Natural killer cell (primary cell): ENCODE measurements at regions not wholly inside any gene's neighbourhood (a gene's known extent, or its start where the extent isn't known, plus 50 kb on each side); places are given as distances from the start of the nearest gene placed in this dataset.

ENCODE experiments used
- ATAC-seq, 3 donors: fragments of 150-1000 bp in 2 of 3; fragments of 200-7000 bp in 1 of 3; cut with Tn5 transposase; 1 replicate in 1 of 3; 2 replicates in 2 of 3; pipeline ENCODE4 v1.10.0; 2021; ENCODE audit warnings: mild to moderate bottlenecking in 2 of 3, moderate library complexity in 2 of 3
- DNase-seq, 2 donors: peaks; one replicate each; pipeline versions ENCODE4 v3.0.0 to v3.0.0-alpha.2; 2013 to 2021; ENCODE audit warnings: mixed read lengths in 1 of 2
- H3K27ac ChIP-seq: one replicate; pipeline ENCODE4 v1.5.1; 2013; ENCODE audit warnings: mild to moderate bottlenecking, low read length
- H3K27me3 ChIP-seq: one replicate; pipeline ENCODE4 v1.6.1; 2013; ENCODE audit warnings: low read length; ENCODE audit not compliant: control insufficient read depth, insufficient read depth
- H3K36me3 ChIP-seq: one replicate; pipeline ENCODE4 v1.6.1; 2013; ENCODE audit warnings: low read length; ENCODE audit not compliant: control insufficient read depth, insufficient read depth
- H3K4me1 ChIP-seq: one replicate; pipeline ENCODE4 v1.6.1; 2013; ENCODE audit warnings: low read length; ENCODE audit not compliant: control insufficient read depth, insufficient read depth
- H3K4me3 ChIP-seq: one replicate; pipeline ENCODE4 v1.5.1; 2013; ENCODE audit warnings: low read length
- H3K9me3 ChIP-seq: one replicate; pipeline ENCODE4 v1.6.1; 2013; ENCODE audit warnings: low read length; ENCODE audit not compliant: control insufficient read depth, insufficient read depth
- H3K27ac Mint-ChIP-seq, 2 donors: one replicate each; pipeline ENCODE4 v1.8.0; 2022; ENCODE audit warnings: mild to moderate bottlenecking in 2 of 2, mixed read lengths in 2 of 2, moderate library complexity in 1 of 2
- H3K27me3 Mint-ChIP-seq, 2 donors: one replicate each; pipeline ENCODE4 v1.8.0; 2022; ENCODE audit warnings: low read depth in 2 of 2, mixed read lengths in 2 of 2
- H3K36me3 Mint-ChIP-seq: one replicate; pipeline ENCODE4 v1.8.0; 2022; ENCODE audit warnings: mixed read lengths
- H3K4me1 Mint-ChIP-seq, 2 donors: one replicate each; pipeline ENCODE4 v1.8.0; 2022; ENCODE audit warnings: mixed read lengths in 2 of 2
- H3K4me3 Mint-ChIP-seq: one replicate; pipeline ENCODE4 v1.8.0; 2022; ENCODE audit warnings: mild to moderate bottlenecking, moderate library complexity, mixed read lengths
- H3K9me3 Mint-ChIP-seq, 2 donors: one replicate each; pipeline ENCODE4 v1.8.0; 2022; ENCODE audit warnings: mixed read lengths in 2 of 2
- WGBS: methylation state at CpG from one replicate; pipeline ENCODE4 v1.1.7; 2013; ENCODE audit warnings: missing lambda C conversion rate; ENCODE audit not compliant: insufficient coverage; 5-methylcytosine and 5-hydroxymethylcytosine counted together
- intact Hi-C: fragments of 100-400 bp; cut with micrococcal nuclease; formaldehyde crosslinking; loops from one replicate; pipeline ENCODE4 v1.14.2; 2022
- TF ChIP-seq, protein P1 (sequence below): fragments of 200-600 bp; IDR thresholded peaks from one replicate; pipeline ENCODE4 v1.8.0; 2022; ENCODE audit warnings: antibody characterized with exemption

GRCh38 chr5:60521376-60522291, 178.3 kb downstream of the DEPDC1B start:
- H3K27ac ChIP-seq = peak overlapping the region; percentile 19
- no peaks in the 10 kb centered on the region for H3K9me3 ChIP-seq
- Mint-ChIP-seq H3K9me3 (peaks cover 0 to 3% of the 10 kb centered on the region in 2 donors), H3K27me3 (peaks cover 2 to 4% of the 10 kb centered on the region in 2 donors), H3K4me3 (no peak overlapping the region), H3K4me1 (no peaks in the 10 kb centered on the region), H3K36me3 (no peaks in the 10 kb centered on the region), H3K27ac (no peak overlapping the region)
- ATAC-seq (no peak), DNase-seq (no peak)
- intact Hi-C loops = no loop called here
- H3K4me1 ChIP-seq = peaks cover 4% of the 10 kb centered on the region
- H3K36me3 ChIP-seq = no peaks in the 10 kb centered on the region
- 45% methylated on average over 4 of the region's 5 CpGs for WGBS
- TF ChIP-seq, protein P1, sequence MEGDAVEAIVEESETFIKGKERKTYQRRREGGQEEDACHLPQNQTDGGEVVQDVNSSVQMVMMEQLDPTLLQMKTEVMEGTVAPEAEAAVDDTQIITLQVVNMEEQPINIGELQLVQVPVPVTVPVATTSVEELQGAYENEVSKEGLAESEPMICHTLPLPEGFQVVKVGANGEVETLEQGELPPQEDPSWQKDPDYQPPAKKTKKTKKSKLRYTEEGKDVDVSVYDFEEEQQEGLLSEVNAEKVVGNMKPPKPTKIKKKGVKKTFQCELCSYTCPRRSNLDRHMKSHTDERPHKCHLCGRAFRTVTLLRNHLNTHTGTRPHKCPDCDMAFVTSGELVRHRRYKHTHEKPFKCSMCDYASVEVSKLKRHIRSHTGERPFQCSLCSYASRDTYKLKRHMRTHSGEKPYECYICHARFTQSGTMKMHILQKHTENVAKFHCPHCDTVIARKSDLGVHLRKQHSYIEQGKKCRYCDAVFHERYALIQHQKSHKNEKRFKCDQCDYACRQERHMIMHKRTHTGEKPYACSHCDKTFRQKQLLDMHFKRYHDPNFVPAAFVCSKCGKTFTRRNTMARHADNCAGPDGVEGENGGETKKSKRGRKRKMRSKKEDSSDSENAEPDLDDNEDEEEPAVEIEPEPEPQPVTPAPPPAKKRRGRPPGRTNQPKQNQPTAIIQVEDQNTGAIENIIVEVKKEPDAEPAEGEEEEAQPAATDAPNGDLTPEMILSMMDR = no peak
- H3K4me3 ChIP-seq = no peak overlapping the region
- no peaks in the 10 kb centered on the region for H3K27me3 ChIP-seq

- Histone ChIP-seq H3K9me3 (no peaks in the 10 kb centered on the region), H3K4me3 (no peak overlapping the region), H3K27me3 (no peaks in the 10 kb centered on the region), H3K4me1 (peaks cover 4% of the 10 kb centered on the region), H3K27ac (peak overlapping the region; percentile 16), H3K36me3 (no peaks in the 10 kb centered on the region)
- no peak for ATAC-seq
- 79% methylated on average over 6 of the region's 6 CpGs for WGBS
- TF ChIP-seq, protein P1 = no peak
- Mint-ChIP-seq H3K9me3 (peaks cover 0 to 3% of the 10 kb centered on the region in 2 donors), H3K36me3 (no peaks in the 10 kb centered on the region), H3K4me3 (no peak overlapping the region), H3K27ac (no peak overlapping the region), H3K27me3 (peaks cover 0 to 2% of the 10 kb centered on the region in 2 donors), H3K4me1 (no peaks in the 10 kb centered on the region)
- no peak for DNase-seq
- intact Hi-C loops = no loop called here
These were observed 179.3 kb downstream of the DEPDC1B start for GRCh38 chr5:60520451-60521227.

GRCh38 chr5:60519372-60519771, 180.6 kb downstream of the DEPDC1B start:
- intact Hi-C loops = no loop called here
- 86% methylated on average over 1 of the region's 1 CpG for WGBS
- H3K27me3 Mint-ChIP-seq = no peaks in the 10 kb centered on the region
- Histone ChIP-seq H3K36me3 (no peaks in the 10 kb centered on the region), H3K9me3 (no peaks in the 10 kb centered on the region), H3K4me3 (no peak overlapping the region), H3K27ac (no peak overlapping the region), H3K27me3 (no peaks in the 10 kb centered on the region), H3K4me1 (peaks cover 4% of the 10 kb centered on the region)
- H3K9me3 Mint-ChIP-seq = peaks cover 0 to 3% of the 10 kb centered on the region in 2 donors
- TF ChIP-seq, protein P1 = no peak
- no peaks in the 10 kb centered on the region for H3K36me3 Mint-ChIP-seq
- H3K4me3 Mint-ChIP-seq = no peak overlapping the region
- DNase-seq (no peak), ATAC-seq (no peak)
- no peaks in the 10 kb centered on the region for H3K4me1 Mint-ChIP-seq
- H3K27ac Mint-ChIP-seq = no peak overlapping the region
